ENCODE measurements at regions not wholly inside any gene's neighbourhood (a gene's known extent, or its start where the extent isn't known, plus 50 kb on each side); places are given as distances from the start of the nearest gene placed in this dataset.
"Not testable (repeated sequence)": the region's sequence is repeated elsewhere in the genome, so short reads cannot be mapped to it uniquely, and the experiment has no call there.

GRCh38 chr18:38756436-38756835 is 1190.8 kb upstream of the CELF4 start:
- no peak for DNase-seq (ENCODE audit: extremely low read depth in 1 of 11, low read depth in 9 of 11, low spot score in 4 of 11)

GRCh38 chr18:38752430-38752829 is 1186.8 kb upstream of the CELF4 start:
- no peak for DNase-seq (ENCODE audit: extremely low read depth in 1 of 11, low read depth in 9 of 11, low spot score in 4 of 11)

- DNase-seq (ENCODE audit: extremely low read depth in 1 of 11, low read depth in 9 of 11, low spot score in 4 of 11), result peak in 10 of 11 donors; percentile 7 to 38 (median 17)
These were observed 1186.3 kb upstream of the CELF4 start for GRCh38 chr18:38751898-38752297.

GRCh38 chr18:38751211-38751610 is 1185.6 kb upstream of the CELF4 start:
- DNase-seq (ENCODE audit: extremely low read depth in 1 of 11, low read depth in 9 of 11, low spot score in 4 of 11), result no peak

- no peak for DNase-seq (ENCODE audit: extremely low read depth in 1 of 11, low read depth in 9 of 11, low spot score in 4 of 11)
These were observed 1185.2 kb upstream of the CELF4 start for GRCh38 chr18:38750751-38751150.

- DNase-seq (ENCODE audit: extremely low read depth in 1 of 11, low read depth in 9 of 11, low spot score in 4 of 11), result no peak
These were observed 1181.6 kb upstream of the CELF4 start for GRCh38 chr18:38747153-38747552.

- not testable (repeated sequence) for DNase-seq (ENCODE audit: extremely low read depth in 1 of 11, low read depth in 9 of 11, low spot score in 4 of 11)
These were observed 1154.6 kb upstream of the CELF4 start for GRCh38 chr18:38720181-38720580.

- no peak for DNase-seq (ENCODE audit: extremely low read depth in 1 of 11, low read depth in 9 of 11, low spot score in 4 of 11)
These were observed 1152.8 kb upstream of the CELF4 start for GRCh38 chr18:38718365-38718901.

- DNase-seq (ENCODE audit: extremely low read depth in 1 of 11, low read depth in 9 of 11, low spot score in 4 of 11), result no peak
These were observed 1143.5 kb upstream of the CELF4 start for GRCh38 chr18:38709122-38709521.

GRCh38 chr18:38706373-38706772 is 1140.8 kb upstream of the CELF4 start:
- DNase-seq (ENCODE audit: extremely low read depth in 1 of 11, low read depth in 9 of 11, low spot score in 4 of 11), result no peak

- no peak for DNase-seq (ENCODE audit: extremely low read depth in 1 of 11, low read depth in 9 of 11, low spot score in 4 of 11)
These were observed 1132.5 kb upstream of the CELF4 start for GRCh38 chr18:38698088-38698487.

- no peak for DNase-seq (ENCODE audit: extremely low read depth in 1 of 11, low read depth in 9 of 11, low spot score in 4 of 11)
These were observed 1130.1 kb upstream of the CELF4 start for GRCh38 chr18:38695559-38696280.

GRCh38 chr18:38693104-38693503 is 1127.5 kb upstream of the CELF4 start:
- no peak for DNase-seq (ENCODE audit: extremely low read depth in 1 of 11, low read depth in 9 of 11, low spot score in 4 of 11)

- DNase-seq (ENCODE audit: extremely low read depth in 1 of 11, low read depth in 9 of 11, low spot score in 4 of 11), result peak in 2 of 11 donors; percentile 9 to 10
These were observed 1125.0 kb upstream of the CELF4 start for GRCh38 chr18:38690626-38691025.

- no peak for DNase-seq (ENCODE audit: extremely low read depth in 1 of 11, low read depth in 9 of 11, low spot score in 4 of 11)
These were observed 1122.8 kb upstream of the CELF4 start for GRCh38 chr18:38688416-38688815.

- DNase-seq (ENCODE audit: extremely low read depth in 1 of 11, low read depth in 9 of 11, low spot score in 4 of 11), result no peak
These were observed 1104.9 kb upstream of the CELF4 start for GRCh38 chr18:38670486-38670885.

GRCh38 chr18:38664929-38665328 is 1099.3 kb upstream of the CELF4 start:
- no peak for DNase-seq (ENCODE audit: extremely low read depth in 1 of 11, low read depth in 9 of 11, low spot score in 4 of 11)

- DNase-seq (ENCODE audit: extremely low read depth in 1 of 11, low read depth in 9 of 11, low spot score in 4 of 11), result no peak
These were observed 1098.1 kb upstream of the CELF4 start for GRCh38 chr18:38663682-38664081.

GRCh38 chr18:38663270-38663669 is 1097.7 kb upstream of the CELF4 start:
- DNase-seq (ENCODE audit: extremely low read depth in 1 of 11, low read depth in 9 of 11, low spot score in 4 of 11), result no peak

GRCh38 chr18:38654946-38655345 is 1089.3 kb upstream of the CELF4 start:
- no peak for DNase-seq (ENCODE audit: extremely low read depth in 1 of 11, low read depth in 9 of 11, low spot score in 4 of 11)

- DNase-seq (ENCODE audit: extremely low read depth in 1 of 11, low read depth in 9 of 11, low spot score in 4 of 11), result no peak
These were observed 1086.1 kb upstream of the CELF4 start for GRCh38 chr18:38651736-38652135.
